IPS-15b (cell line): ENCODE measurements at regions not wholly inside any gene's neighbourhood (a gene's known extent, or its start where the extent isn't known, plus 50 kb on each side); places are given as distances from the start of the nearest gene placed in this dataset.

Source experiments
- H3K27me3 ChIP-seq: one replicate; pipeline ENCODE4 v1.6.1; 2013; ENCODE audit warnings: low read length; ENCODE audit not compliant: control insufficient read depth, insufficient read depth
- H3K36me3 ChIP-seq: one replicate; pipeline ENCODE4 v1.6.1; 2013; ENCODE audit warnings: low read length; ENCODE audit not compliant: control insufficient read depth, insufficient read depth
- H3K4me1 ChIP-seq: one replicate; pipeline ENCODE4 v1.6.1; 2013; ENCODE audit warnings: mild to moderate bottlenecking, low read length; ENCODE audit not compliant: control insufficient read depth, insufficient read depth
- H3K4me3 ChIP-seq: one replicate; pipeline ENCODE4 v1.5.1; 2013; ENCODE audit warnings: low read depth, low read length
- H3K9ac ChIP-seq: one replicate; pipeline ENCODE4 v1.6.1; 2013; ENCODE audit warnings: low read depth, mild to moderate bottlenecking, low read length
- H3K9me3 ChIP-seq: one replicate; pipeline ENCODE4 v1.6.1; 2013; ENCODE audit warnings: mild to moderate bottlenecking, low read length; ENCODE audit not compliant: control insufficient read depth, insufficient read depth

- no peaks in the 10 kb centered on the region for H3K36me3 ChIP-seq
- no peaks in the 10 kb centered on the region for H3K9me3 ChIP-seq
- H3K4me1 ChIP-seq: no peaks in the 10 kb centered on the region
- no peak overlapping the region for H3K9ac ChIP-seq
- no peaks in the 10 kb centered on the region for H3K27me3 ChIP-seq
- no peak overlapping the region for H3K4me3 ChIP-seq
Measured at GRCh38 chr16:60274431-60275019, 1540.4 kb upstream of the GOT2 start.

GRCh38 chr16:60271781-60272180, 1537.7 kb upstream of the GOT2 start:
- Histone ChIP-seq H3K4me3 (no peak overlapping the region), H3K4me1 (no peaks in the 10 kb centered on the region)

GRCh38 chr16:60271025-60271771, 1537.1 kb upstream of the GOT2 start:
- Histone ChIP-seq H3K36me3 (no peaks in the 10 kb centered on the region), H3K9ac (no peak overlapping the region), H3K27me3 (no peaks in the 10 kb centered on the region), H3K4me1 (no peaks in the 10 kb centered on the region), H3K9me3 (no peaks in the 10 kb centered on the region), H3K4me3 (no peak overlapping the region)

More at GRCh38 chr16:60271781-60272180, 1537.7 kb upstream of the GOT2 start:
- Histone ChIP-seq H3K9me3 (no peaks in the 10 kb centered on the region), H3K27me3 (no peaks in the 10 kb centered on the region), H3K36me3 (no peaks in the 10 kb centered on the region), H3K9ac (no peak overlapping the region)

GRCh38 chr16:60261425-60261824, 1527.3 kb upstream of the GOT2 start:
- no peak overlapping the region for H3K9ac ChIP-seq
- H3K27me3 ChIP-seq: no peaks in the 10 kb centered on the region
- no peaks in the 10 kb centered on the region for H3K36me3 ChIP-seq
- no peak overlapping the region for H3K4me3 ChIP-seq
- H3K9me3 ChIP-seq: no peaks in the 10 kb centered on the region
- H3K4me1 ChIP-seq: no peaks in the 10 kb centered on the region

GRCh38 chr16:60259956-60260355, 1525.8 kb upstream of the GOT2 start:
- no peaks in the 10 kb centered on the region for H3K36me3 ChIP-seq
- no peaks in the 10 kb centered on the region for H3K27me3 ChIP-seq
- H3K4me3 ChIP-seq: no peak overlapping the region
- H3K4me1 ChIP-seq: no peaks in the 10 kb centered on the region
- H3K9me3 ChIP-seq: no peaks in the 10 kb centered on the region
- no peak overlapping the region for H3K9ac ChIP-seq

GRCh38 chr16:60246086-60246485, 1512.0 kb upstream of the GOT2 start:
- no peaks in the 10 kb centered on the region for H3K36me3 ChIP-seq
- no peak overlapping the region for H3K4me3 ChIP-seq
- H3K27me3 ChIP-seq: no peaks in the 10 kb centered on the region
- no peaks in the 10 kb centered on the region for H3K4me1 ChIP-seq
- no peaks in the 10 kb centered on the region for H3K9me3 ChIP-seq
- no peak overlapping the region for H3K9ac ChIP-seq

GRCh38 chr16:60241671-60242070, 1507.6 kb upstream of the GOT2 start:
- Histone ChIP-seq H3K9me3 (no peaks in the 10 kb centered on the region), H3K4me3 (no peak overlapping the region), H3K27me3 (no peaks in the 10 kb centered on the region), H3K9ac (no peak overlapping the region), H3K4me1 (no peaks in the 10 kb centered on the region), H3K36me3 (no peaks in the 10 kb centered on the region)

GRCh38 chr16:60230666-60231065, 1496.5 kb upstream of the GOT2 start:
- Histone ChIP-seq H3K4me3 (no peak overlapping the region), H3K27me3 (no peaks in the 10 kb centered on the region)

GRCh38 chr16:60225541-60225940, 1491.4 kb upstream of the GOT2 start:
- Histone ChIP-seq H3K4me1 (no peaks in the 10 kb centered on the region), H3K36me3 (no peaks in the 10 kb centered on the region), H3K4me3 (no peak overlapping the region), H3K27me3 (no peaks in the 10 kb centered on the region), H3K9ac (no peak overlapping the region), H3K9me3 (no peaks in the 10 kb centered on the region)

More at GRCh38 chr16:60230666-60231065, 1496.5 kb upstream of the GOT2 start:
- no peaks in the 10 kb centered on the region for H3K36me3 ChIP-seq
- H3K9ac ChIP-seq: no peak overlapping the region
- no peaks in the 10 kb centered on the region for H3K9me3 ChIP-seq
- no peaks in the 10 kb centered on the region for H3K4me1 ChIP-seq

GRCh38 chr16:60217787-60218186, 1483.7 kb upstream of the GOT2 start:
- H3K9ac ChIP-seq: no peak overlapping the region
- no peak overlapping the region for H3K4me3 ChIP-seq
- peaks cover 23% of the 10 kb centered on the region for H3K4me1 ChIP-seq
- H3K9me3 ChIP-seq: no peaks in the 10 kb centered on the region
- no peaks in the 10 kb centered on the region for H3K36me3 ChIP-seq
- no peaks in the 10 kb centered on the region for H3K27me3 ChIP-seq

- Histone ChIP-seq H3K9ac (no peak overlapping the region), H3K27me3 (no peaks in the 10 kb centered on the region), H3K4me3 (no peak overlapping the region), H3K36me3 (no peaks in the 10 kb centered on the region), H3K9me3 (no peaks in the 10 kb centered on the region), H3K4me1 (peaks cover 23% of the 10 kb centered on the region)
Measured at GRCh38 chr16:60214311-60214710, 1480.2 kb upstream of the GOT2 start.

- Histone ChIP-seq H3K4me3 (no peak overlapping the region), H3K9me3 (no peaks in the 10 kb centered on the region), H3K36me3 (no peaks in the 10 kb centered on the region), H3K4me1 (peaks cover 23% of the 10 kb centered on the region), H3K27me3 (no peaks in the 10 kb centered on the region), H3K9ac (no peak overlapping the region)
Measured at GRCh38 chr16:60206516-60206915, 1472.4 kb upstream of the GOT2 start.
